DMS53 (cell line): ENCODE measurements at regions not wholly inside any gene's neighbourhood (a gene's known extent, or its start where the extent isn't known, plus 50 kb on each side); places are given as distances from the start of the nearest gene placed in this dataset.
"Not testable (repeated sequence)": the region's sequence is repeated elsewhere in the genome, so short reads cannot be mapped to it uniquely, and the experiment has no call there.

Experiments
- DNase-seq: peaks from one replicate; lab custom pipeline; 2025; lab: John Stamatoyannopoulos, UW

DNA sequence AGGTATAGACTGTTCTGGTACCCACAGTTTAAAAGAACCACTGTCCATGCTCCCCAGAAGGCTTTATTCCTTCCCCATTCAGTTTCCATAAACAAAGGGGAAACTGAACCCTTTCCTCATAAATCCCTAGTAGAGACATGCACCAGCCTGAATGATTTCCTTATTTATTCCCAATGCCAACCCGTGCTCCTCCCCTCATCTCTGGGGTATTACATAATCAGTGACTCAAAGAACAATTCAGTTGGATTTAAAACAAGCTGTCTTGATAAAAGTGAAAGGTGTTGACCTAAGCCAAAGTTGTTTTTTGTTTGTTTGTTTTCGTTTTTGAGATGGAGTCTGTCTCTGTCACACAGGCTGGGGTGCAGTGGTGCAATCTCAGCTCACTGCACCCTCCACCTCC is 418.5 kb upstream of the CNTNAP5 start:
- no peak for DNase-seq

DNA sequence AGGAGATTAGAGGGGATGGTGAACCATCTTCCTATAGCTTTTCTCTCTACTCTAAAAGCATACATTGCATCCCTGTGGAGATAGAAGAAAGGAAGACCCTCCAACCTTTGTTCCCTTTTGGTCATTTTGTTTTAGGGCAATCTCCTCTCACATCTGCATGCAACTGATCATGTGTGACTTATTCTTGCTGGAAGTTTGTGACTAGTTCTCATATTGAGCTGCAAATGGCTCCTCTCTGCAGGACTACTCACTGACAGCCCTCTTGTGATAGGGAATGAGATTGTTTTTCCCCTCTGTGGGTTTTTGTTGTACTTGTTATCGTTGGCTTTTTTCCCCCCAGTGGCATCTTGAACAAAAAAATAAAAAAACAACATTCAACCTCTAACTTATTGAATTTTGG is 416.0 kb upstream of the CNTNAP5 start:
- DNase-seq, result no peak

DNA sequence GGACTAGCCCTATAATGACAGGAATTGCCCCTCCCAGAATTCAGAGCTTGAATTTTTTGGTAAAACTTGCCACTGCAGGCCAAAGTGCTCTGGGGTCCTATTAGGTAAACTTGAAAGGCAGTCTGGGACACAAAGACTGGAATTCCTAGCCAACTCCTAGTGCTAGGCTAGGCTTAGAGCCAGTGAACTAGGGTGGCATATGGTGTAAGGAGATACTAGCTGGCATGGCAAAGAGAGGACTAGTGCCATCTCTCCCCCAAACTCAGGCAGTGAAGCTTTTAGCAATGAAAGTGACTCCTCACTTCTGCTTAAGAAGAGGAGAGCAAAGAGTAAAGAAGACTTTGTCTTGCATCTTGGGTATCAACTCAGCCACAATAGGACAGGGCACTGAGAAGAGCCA is 410.5 kb upstream of the CNTNAP5 start:
- no peak for DNase-seq

DNA sequence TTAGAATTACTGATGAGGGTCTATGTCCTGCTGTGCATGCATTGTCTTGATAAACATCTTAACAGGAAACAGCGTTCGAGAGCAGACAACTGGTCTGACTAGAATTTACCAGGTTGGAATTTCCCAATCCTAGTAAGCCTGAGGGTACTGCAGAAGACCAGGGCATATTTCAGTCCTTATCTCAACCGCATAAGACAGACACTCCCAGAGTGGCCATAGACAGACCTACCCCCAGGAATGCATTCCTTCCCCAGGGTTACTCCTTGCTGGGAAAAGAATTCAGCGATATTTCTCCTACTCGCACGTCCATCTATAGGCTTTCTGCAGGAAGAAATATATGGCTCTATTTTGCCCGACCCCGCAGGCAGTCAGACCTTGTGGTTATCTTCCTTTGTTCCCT is 406.4 kb upstream of the CNTNAP5 start:
- not testable (repeated sequence) for DNase-seq

GRCh38 chr2:123624816-123625215 is 400.3 kb upstream of the CNTNAP5 start:
- DNase-seq, result no peak

DNA sequence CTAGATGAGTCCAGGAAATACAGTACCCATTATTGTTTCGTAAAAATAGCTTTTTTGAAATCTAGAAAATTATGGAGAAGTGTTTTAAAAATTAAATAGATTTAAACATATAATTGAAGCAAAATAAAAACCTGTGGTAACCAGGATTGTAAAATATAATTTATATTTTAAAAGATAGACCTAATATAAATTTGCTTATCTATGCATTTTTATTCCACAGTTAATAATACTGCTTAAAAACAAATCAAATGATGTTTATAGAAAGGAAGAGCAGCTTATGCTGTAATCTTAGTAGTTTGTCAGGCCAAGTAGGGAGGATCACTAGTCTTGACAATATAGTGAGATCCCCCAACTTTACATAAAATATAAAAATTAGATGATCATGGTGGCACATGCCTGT is 388.9 kb upstream of the CNTNAP5 start:
- DNase-seq, result no peak

- no peak for DNase-seq
These were observed 384.3 kb upstream of the CNTNAP5 start for GRCh38 chr2:123640685-123641335.

GRCh38 chr2:123644053-123644452 is 381.0 kb upstream of the CNTNAP5 start:
- peak; percentile 51 for DNase-seq

DNA sequence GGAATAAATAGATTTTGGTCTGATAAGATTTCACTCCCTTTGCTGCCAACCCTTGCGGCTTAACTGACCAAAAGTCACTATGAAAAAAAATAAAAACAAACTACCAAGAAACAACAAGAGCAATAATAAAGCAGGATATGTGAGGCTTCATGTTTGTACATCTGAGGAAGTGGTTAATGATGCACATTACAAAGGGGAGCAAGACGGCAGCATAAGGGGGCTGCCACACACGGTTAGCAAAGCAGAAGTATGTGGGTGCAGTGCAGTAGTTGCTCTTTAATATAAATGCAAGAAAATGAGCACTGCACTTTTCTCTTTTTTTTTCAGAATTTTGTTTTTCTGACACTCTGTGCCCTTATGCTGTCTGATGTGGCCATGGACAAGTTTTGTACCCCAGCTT is 377.1 kb upstream of the CNTNAP5 start:
- no peak for DNase-seq

DNA sequence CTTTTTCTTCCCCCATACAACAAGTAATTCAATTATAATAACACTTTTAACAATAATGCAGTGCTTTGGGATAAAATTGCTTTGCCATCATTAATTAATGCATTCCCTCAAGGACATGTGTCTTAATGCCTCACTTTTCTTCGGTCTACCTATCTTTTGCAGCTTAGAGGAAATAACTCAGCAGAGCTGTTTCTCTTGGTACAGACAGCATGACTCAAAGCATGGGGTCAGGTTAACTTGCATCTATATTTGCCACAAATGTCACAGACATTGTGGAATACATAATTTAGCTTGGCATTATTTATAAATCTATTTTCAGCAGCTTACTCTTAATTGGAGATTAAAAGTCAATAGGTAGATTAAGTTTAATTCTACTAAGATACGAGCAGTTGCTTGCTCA is 376.1 kb upstream of the CNTNAP5 start:
- DNase-seq, result no peak

- DNase-seq, result no peak
These were observed 373.9 kb upstream of the CNTNAP5 start for GRCh38 chr2:123651151-123651550.

- no peak for DNase-seq
These were observed 372.8 kb upstream of the CNTNAP5 start for GRCh38 chr2:123652320-123652719.

DNA sequence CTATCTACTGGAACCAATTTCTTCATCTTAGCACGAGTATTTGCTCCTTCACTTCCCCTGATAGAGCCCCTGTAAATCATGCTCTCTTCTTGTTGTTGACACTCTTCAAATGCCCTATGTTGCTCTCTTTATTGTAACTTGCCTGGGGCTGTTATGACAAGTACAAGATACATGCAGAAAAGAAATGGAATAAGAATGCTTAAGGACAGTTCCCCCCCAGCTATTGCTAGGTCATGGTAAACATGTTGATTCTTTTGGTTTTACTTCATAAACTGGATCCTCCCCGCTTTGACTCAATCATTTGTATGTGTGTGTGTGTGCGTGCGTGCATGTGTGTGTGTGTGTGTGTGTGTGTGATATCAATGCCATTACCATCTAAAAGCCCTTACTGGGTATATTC is 368.5 kb upstream of the CNTNAP5 start:
- no peak for DNase-seq

- no peak for DNase-seq
These were observed 366.0 kb upstream of the CNTNAP5 start for GRCh38 chr2:123659120-123659519.

GRCh38 chr2:123670286-123670685 is 354.8 kb upstream of the CNTNAP5 start:
- DNase-seq, result peak; percentile 65

GRCh38 chr2:123683797-123684196 is 341.3 kb upstream of the CNTNAP5 start:
- DNase-seq, result not testable (repeated sequence)

DNA sequence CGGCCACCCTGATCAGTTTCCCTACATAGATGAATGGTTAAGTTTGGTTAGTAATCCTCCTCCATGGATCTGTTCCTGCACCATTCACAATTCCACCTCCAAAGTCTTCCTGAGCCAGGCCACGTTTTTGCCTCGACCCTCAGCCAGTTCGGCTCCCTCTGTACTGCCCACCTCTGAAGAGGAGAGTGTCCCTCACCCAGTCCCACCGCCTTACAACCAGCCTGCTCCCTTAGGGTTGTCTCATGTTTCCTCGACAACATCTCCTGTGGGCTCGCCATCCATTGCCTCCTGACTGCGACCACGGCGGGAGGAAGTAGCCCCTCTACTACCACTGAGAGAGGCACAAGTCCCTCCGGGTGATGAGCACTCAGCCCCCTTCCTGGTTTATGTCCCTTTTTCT is 338.0 kb upstream of the CNTNAP5 start:
- DNase-seq, result no peak

GRCh38 chr2:123688231-123688940 is 336.7 kb upstream of the CNTNAP5 start:
- no peak for DNase-seq

GRCh38 chr2:123692121-123692520 is 333.0 kb upstream of the CNTNAP5 start:
- DNase-seq, result peak; percentile 11

- DNase-seq, result no peak
These were observed 331.3 kb upstream of the CNTNAP5 start for GRCh38 chr2:123693836-123694235.

- DNase-seq, result no peak
These were observed 329.7 kb upstream of the CNTNAP5 start for GRCh38 chr2:123695426-123695825.

DNA sequence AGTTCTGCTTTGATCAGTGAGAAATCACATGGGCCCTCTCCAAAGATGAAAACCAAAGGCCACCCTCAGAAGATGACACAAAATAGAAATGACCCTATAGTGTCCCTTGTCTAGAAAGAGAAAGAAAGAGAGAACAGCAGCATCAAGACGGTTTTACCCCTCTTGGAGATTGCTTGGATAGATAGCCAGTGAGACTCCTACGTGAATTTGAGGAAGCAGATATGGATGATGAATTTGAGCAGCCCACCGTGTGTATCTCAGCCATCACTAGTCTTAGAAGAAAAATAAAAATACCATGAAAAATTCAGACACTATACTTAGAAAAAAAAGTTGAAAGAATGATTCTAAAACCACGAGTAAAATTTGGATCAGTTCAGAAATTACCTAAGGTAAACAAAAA is 329.1 kb upstream of the CNTNAP5 start:
- DNase-seq, result no peak

- DNase-seq, result no peak
These were observed 328.2 kb upstream of the CNTNAP5 start for GRCh38 chr2:123696799-123697410.
